HG03442 (cell line): ENCODE measurements at regions not wholly inside any gene's neighbourhood (a gene's known extent, or its start where the extent isn't known, plus 50 kb on each side); places are given as distances from the start of the nearest gene placed in this dataset.

ENCODE experiments used
- ATAC-seq: cut with Tn5 transposase; IDR thresholded peaks from one replicate; pipeline ENCODE4 v1.9.1; 2021; ENCODE audit warnings: mild to moderate bottlenecking, moderate library complexity; ENCODE audit not compliant: unreplicated experiment

GRCh38 chr11:10358696-10359095, 53.8 kb downstream of the ADM start:
- ATAC-seq, result no peak

GRCh38 chr11:10359171-10359570, 54.3 kb downstream of the ADM start:
- no peak for ATAC-seq

GRCh38 chr11:10360835-10361234, 56.0 kb downstream of the ADM start:
- no peak for ATAC-seq

GRCh38 chr11:10365045-10365444, 60.2 kb downstream of the ADM start:
- no peak for ATAC-seq

GRCh38 chr11:10366568-10367331, 61.9 kb downstream of the ADM start:
- ATAC-seq, result peak; percentile 81

GRCh38 chr11:10371926-10372641, 67.2 kb downstream of the ADM start:
- no peak for ATAC-seq

GRCh38 chr11:10373340-10373739, 68.5 kb downstream of the ADM start:
- ATAC-seq, result no peak

GRCh38 chr11:10373929-10374328, 69.1 kb downstream of the ADM start:
- no peak for ATAC-seq

GRCh38 chr11:10374386-10374785, 69.5 kb downstream of the ADM start:
- ATAC-seq, result no peak

GRCh38 chr11:10375280-10375971, 70.6 kb downstream of the ADM start:
- no peak for ATAC-seq

- ATAC-seq, result no peak
Measured at GRCh38 chr11:10376061-10376460, 71.2 kb downstream of the ADM start.

GRCh38 chr11:10377183-10377582, 72.3 kb downstream of the ADM start:
- no peak for ATAC-seq

- ATAC-seq, result no peak
Measured at GRCh38 chr11:10378362-10378761, 73.5 kb downstream of the ADM start.

GRCh38 chr11:10379022-10379421, 74.1 kb downstream of the ADM start:
- ATAC-seq, result no peak

- ATAC-seq, result no peak
Measured at GRCh38 chr11:10379426-10379825, 74.6 kb downstream of the ADM start.

GRCh38 chr11:10379871-10380568, 75.0 kb upstream of the AMPD3 start:
- ATAC-seq, result no peak

GRCh38 chr11:10380921-10381320, 74.1 kb upstream of the AMPD3 start:
- ATAC-seq, result no peak

GRCh38 chr11:10381736-10382135, 73.3 kb upstream of the AMPD3 start:
- no peak for ATAC-seq

- no peak for ATAC-seq
Measured at GRCh38 chr11:10382518-10382917, 72.5 kb upstream of the AMPD3 start.

- ATAC-seq, result no peak
Measured at GRCh38 chr11:10385696-10386095, 69.4 kb upstream of the AMPD3 start.

GRCh38 chr11:10386361-10386760, 68.7 kb upstream of the AMPD3 start:
- ATAC-seq, result no peak
